ENCODE measurements at regions not wholly inside any gene's neighbourhood (a gene's known extent, or its start where the extent isn't known, plus 50 kb on each side); places are given as distances from the start of the nearest gene placed in this dataset.
"Not testable (repeated sequence)": the region's sequence is repeated elsewhere in the genome, so short reads cannot be mapped to it uniquely, and the experiment has no call there.

DNA sequence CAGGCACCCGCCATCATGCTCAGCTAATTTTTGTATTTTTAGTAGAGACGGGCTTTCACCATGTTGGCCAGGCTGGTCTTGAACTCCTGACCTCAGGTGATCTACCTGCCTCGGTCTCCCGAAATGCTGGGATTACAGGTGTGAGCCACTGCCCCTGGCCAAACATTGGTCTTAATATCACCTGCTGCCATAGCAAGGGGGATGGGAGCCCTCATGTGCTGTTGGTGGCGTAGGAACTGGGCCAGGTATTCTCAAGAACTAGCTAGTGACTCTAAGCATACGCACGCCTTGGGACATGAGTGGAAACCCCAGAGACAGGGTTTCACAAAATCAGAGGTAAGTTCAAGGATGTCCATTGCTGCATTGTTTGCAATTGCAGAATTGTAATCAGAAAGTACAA lies 197.1 kb downstream of the ANKRD60 start:
- TF ChIP-seq, protein P1, sequence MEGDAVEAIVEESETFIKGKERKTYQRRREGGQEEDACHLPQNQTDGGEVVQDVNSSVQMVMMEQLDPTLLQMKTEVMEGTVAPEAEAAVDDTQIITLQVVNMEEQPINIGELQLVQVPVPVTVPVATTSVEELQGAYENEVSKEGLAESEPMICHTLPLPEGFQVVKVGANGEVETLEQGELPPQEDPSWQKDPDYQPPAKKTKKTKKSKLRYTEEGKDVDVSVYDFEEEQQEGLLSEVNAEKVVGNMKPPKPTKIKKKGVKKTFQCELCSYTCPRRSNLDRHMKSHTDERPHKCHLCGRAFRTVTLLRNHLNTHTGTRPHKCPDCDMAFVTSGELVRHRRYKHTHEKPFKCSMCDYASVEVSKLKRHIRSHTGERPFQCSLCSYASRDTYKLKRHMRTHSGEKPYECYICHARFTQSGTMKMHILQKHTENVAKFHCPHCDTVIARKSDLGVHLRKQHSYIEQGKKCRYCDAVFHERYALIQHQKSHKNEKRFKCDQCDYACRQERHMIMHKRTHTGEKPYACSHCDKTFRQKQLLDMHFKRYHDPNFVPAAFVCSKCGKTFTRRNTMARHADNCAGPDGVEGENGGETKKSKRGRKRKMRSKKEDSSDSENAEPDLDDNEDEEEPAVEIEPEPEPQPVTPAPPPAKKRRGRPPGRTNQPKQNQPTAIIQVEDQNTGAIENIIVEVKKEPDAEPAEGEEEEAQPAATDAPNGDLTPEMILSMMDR (conservative IDR thresholded peaks at IDR 0.05 in 1 of 2, IDR thresholded peaks at IDR 0.05 in 1 of 2; ENCODE audit: extremely low read depth in 1 of 2, insufficient read depth in 1 of 2, low read depth in 1 of 2, low read length in 2 of 2): not testable (repeated sequence)
- TF ChIP-seq EZH2 (IDR thresholded peaks at IDR 0.05; ENCODE audit: borderline replicate concordance, low read length): not testable (repeated sequence)
